ENCODE measurements at regions not wholly inside any gene's neighbourhood (a gene's known extent, or its start where the extent isn't known, plus 50 kb on each side); places are given as distances from the start of the nearest gene placed in this dataset.

DNA sequence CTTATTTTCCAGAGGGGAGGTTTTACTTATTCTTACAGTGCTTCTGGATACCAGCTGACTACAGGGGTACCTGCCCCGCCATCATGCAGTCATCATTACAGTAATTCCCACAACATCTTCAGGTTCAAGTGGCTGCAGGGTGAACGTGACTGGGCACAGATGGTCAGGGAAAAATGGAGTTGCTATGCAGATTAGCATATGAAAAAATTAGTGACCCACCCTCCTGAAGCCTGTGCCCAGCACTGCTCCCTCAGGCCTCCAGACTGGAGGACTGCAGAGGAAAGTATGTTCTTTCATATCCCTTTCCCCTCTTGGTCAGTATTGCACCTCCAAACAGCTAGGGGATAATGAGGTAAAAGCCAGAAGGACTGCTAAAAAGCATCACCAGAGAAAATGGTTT lies 937.9 kb downstream of the TUSC7 start:
- H3K27me3 ChIP-seq (ENCODE audit: control insufficient read depth in 5 of 5, insufficient read depth in 4 of 5, low read length in 5 of 5), result no peaks in the 10 kb centered on the region
- H3K4me1 ChIP-seq (ENCODE audit: control insufficient read depth in 5 of 5, insufficient read depth in 5 of 5, low read length in 5 of 5), result peaks cover 0 to 9% (median 0%) of the 10 kb centered on the region in 5 donors
- H3K4me3 ChIP-seq (ENCODE audit: low read depth in 1 of 5, low read length in 5 of 5), result no peak overlapping the region
- H3K9me3 ChIP-seq (ENCODE audit: control insufficient read depth in 5 of 5, low read length in 5 of 5), result peaks cover 0 to 3% (median 0%) of the 10 kb centered on the region in 5 donors
- H3K36me3 ChIP-seq (ENCODE audit: control insufficient read depth in 5 of 5, insufficient read depth in 5 of 5, low read length in 5 of 5), result no peaks in the 10 kb centered on the region
- H3K27ac ChIP-seq (ENCODE audit: low read depth, low read length), result no peak overlapping the region
- H3K9ac ChIP-seq (ENCODE audit: low read length in 5 of 5), result no peak overlapping the region

DNA sequence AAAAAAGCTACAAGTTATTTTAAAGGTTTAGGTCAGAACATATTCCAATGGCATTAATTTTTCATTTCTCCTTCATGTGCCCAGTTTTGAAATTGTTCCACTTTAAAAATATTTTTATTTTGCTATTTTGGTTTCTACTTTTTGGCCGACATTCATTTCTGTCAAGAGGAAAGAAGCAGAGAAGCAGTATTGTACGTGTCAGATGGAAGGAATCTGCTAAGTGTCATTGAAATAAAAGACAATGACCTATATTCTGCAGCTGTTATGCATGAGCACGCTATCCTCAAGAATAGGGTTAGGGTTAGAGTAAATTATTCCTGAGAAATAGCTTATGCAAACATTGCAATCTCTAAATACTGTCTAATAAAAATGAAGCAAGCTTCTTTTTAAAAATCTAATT lies 941.7 kb downstream of the TUSC7 start:
- no peak overlapping the region for H3K9ac ChIP-seq (ENCODE audit: low read length in 5 of 5)
- no peaks in the 10 kb centered on the region for H3K9me3 ChIP-seq (ENCODE audit: control insufficient read depth in 5 of 5, low read length in 5 of 5)
- H3K27me3 ChIP-seq (ENCODE audit: control insufficient read depth in 5 of 5, insufficient read depth in 4 of 5, low read length in 5 of 5), result no peaks in the 10 kb centered on the region
- no peak overlapping the region for H3K4me3 ChIP-seq (ENCODE audit: low read depth in 1 of 5, low read length in 5 of 5)
- no peak overlapping the region for H3K27ac ChIP-seq (ENCODE audit: low read depth, low read length)
- no peaks in the 10 kb centered on the region for H3K36me3 ChIP-seq (ENCODE audit: control insufficient read depth in 5 of 5, insufficient read depth in 5 of 5, low read length in 5 of 5)
- peaks cover 0 to 9% (median 0%) of the 10 kb centered on the region in 5 donors for H3K4me1 ChIP-seq (ENCODE audit: control insufficient read depth in 5 of 5, insufficient read depth in 5 of 5, low read length in 5 of 5)

DNA sequence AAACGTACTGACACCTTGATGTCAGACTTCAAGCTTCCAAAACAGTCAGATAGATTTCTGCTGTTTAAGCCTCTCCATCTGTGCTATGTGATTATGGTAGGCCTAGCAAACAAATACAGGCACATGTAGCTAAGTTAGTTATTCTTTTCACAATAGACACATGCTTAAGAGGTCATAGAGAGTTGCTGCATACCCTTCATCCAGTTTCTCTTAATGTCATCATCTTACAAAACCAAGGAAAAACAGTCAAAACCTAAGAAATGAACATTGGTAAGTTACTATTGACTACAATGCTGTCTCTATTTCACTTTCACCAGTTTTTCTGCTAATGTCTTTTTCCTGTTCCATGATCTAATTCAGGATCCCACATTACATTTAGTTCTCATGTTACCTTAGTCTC lies 946.8 kb downstream of the TUSC7 start:
- H3K9me3 ChIP-seq (ENCODE audit: control insufficient read depth in 5 of 5, low read length in 5 of 5), result no peaks in the 10 kb centered on the region
- no peak overlapping the region for H3K4me3 ChIP-seq (ENCODE audit: low read depth in 1 of 5, low read length in 5 of 5)
- H3K27me3 ChIP-seq (ENCODE audit: control insufficient read depth in 5 of 5, insufficient read depth in 4 of 5, low read length in 5 of 5), result no peaks in the 10 kb centered on the region
- H3K4me1 ChIP-seq (ENCODE audit: control insufficient read depth in 5 of 5, insufficient read depth in 5 of 5, low read length in 5 of 5), result peaks cover 0 to under 1% (median 0%) of the 10 kb centered on the region in 5 donors
- H3K9ac ChIP-seq (ENCODE audit: low read length in 5 of 5), result no peak overlapping the region
- H3K36me3 ChIP-seq (ENCODE audit: control insufficient read depth in 5 of 5, insufficient read depth in 5 of 5, low read length in 5 of 5), result no peaks in the 10 kb centered on the region
- H3K27ac ChIP-seq (ENCODE audit: low read depth, low read length), result no peak overlapping the region

DNA sequence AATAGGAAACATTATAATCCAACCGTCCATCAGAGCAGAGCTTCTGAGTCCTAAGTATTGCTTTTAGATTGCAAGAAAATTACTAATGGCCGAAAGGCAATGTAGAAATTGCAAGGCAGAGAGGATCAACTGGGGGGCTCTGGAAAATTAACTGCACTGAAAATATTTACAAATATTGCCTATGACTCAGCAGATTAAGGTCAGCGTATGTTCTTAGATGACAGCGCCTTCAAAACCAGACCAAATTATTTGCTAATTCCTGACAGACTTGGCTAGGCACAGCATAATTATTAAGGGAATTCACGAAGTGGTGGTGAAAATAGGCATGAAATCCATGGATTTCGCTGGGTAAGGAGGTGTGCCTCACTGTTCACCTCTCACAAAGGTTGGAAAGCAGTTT lies 947.7 kb downstream of the TUSC7 start:
- no peak overlapping the region for H3K9ac ChIP-seq (ENCODE audit: low read length in 5 of 5)
- H3K4me1 ChIP-seq (ENCODE audit: control insufficient read depth in 5 of 5, insufficient read depth in 5 of 5, low read length in 5 of 5), result no peaks in the 10 kb centered on the region
- no peaks in the 10 kb centered on the region for H3K27me3 ChIP-seq (ENCODE audit: control insufficient read depth in 5 of 5, insufficient read depth in 4 of 5, low read length in 5 of 5)
- no peaks in the 10 kb centered on the region for H3K9me3 ChIP-seq (ENCODE audit: control insufficient read depth in 5 of 5, low read length in 5 of 5)
- H3K4me3 ChIP-seq (ENCODE audit: low read depth in 1 of 5, low read length in 5 of 5), result no peak overlapping the region
- no peaks in the 10 kb centered on the region for H3K36me3 ChIP-seq (ENCODE audit: control insufficient read depth in 5 of 5, insufficient read depth in 5 of 5, low read length in 5 of 5)
- H3K27ac ChIP-seq (ENCODE audit: low read depth, low read length), result no peak overlapping the region

DNA sequence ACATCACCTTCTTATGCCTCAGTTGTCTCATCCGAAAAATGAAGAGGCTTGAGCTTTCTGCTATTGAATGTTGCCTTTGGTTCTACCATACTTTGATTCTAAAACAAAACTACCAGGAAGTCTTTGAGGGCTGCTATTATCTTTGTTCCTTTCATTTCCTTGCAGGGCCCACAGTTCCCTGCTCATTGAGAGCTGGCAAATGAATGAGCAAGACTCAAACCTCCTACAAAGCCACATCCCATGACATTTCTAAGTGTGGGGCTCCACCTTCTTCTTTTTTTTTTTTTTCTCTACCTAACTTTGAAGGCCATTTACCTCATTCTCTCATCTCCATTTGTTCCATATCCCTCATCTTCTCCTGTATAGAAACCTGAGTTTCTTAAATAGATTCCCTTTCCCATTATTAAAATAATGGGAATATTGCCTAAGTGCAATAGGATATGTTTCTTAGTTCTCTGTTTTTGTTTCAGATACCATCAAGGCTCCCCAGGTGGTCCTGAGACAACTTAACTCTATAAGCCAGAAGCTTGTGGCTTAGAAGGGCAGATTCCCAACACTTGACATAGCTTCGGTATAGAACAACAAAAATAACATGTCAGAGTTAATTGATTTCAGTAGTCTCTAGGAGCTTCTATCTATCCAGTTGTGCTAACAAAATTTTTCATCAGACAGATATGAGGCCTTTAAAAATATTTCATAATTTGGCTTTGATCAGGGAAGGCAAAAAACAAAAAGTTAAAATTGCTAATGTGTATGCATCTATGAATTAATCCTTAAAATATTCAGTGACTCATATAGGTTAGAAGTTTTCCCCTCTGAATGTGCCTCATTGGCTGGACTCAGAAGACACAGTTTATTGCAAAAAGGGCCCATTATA lies 951.6 kb downstream of the TUSC7 start:
- Histone ChIP-seq H3K9me3 (ENCODE audit: control insufficient read depth in 5 of 5, low read length in 5 of 5) (no peaks in the 10 kb centered on the region), H3K4me1 (ENCODE audit: control insufficient read depth in 5 of 5, insufficient read depth in 5 of 5, low read length in 5 of 5) (no peaks in the 10 kb centered on the region), H3K9ac (ENCODE audit: low read length in 5 of 5) (no peak overlapping the region), H3K36me3 (ENCODE audit: control insufficient read depth in 5 of 5, insufficient read depth in 5 of 5, low read length in 5 of 5) (no peaks in the 10 kb centered on the region), H3K27me3 (ENCODE audit: control insufficient read depth in 5 of 5, insufficient read depth in 4 of 5, low read length in 5 of 5) (no peaks in the 10 kb centered on the region), H3K27ac (ENCODE audit: low read depth, low read length) (no peak overlapping the region), H3K4me3 (ENCODE audit: low read depth in 1 of 5, low read length in 5 of 5) (no peak overlapping the region)

DNA sequence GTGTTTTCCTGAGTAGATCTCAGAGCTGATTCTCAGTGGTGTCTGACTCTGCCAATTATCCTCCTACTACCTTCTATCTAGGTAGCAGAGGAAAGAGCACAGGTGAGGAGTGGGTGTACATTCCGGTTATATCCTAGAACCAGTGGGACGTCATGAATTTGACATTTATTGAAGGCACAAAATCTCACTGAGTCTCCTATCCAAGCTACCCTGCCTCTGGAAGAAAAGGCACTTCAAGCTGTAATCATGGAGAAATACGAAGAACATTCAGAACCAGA lies 952.2 kb downstream of the TUSC7 start:
- Histone ChIP-seq H3K4me3 (ENCODE audit: low read depth in 1 of 5, low read length in 5 of 5) (no peak overlapping the region), H3K27me3 (ENCODE audit: control insufficient read depth in 5 of 5, insufficient read depth in 4 of 5, low read length in 5 of 5) (no peaks in the 10 kb centered on the region), H3K9ac (ENCODE audit: low read length in 5 of 5) (no peak overlapping the region), H3K9me3 (ENCODE audit: control insufficient read depth in 5 of 5, low read length in 5 of 5) (no peaks in the 10 kb centered on the region), H3K36me3 (ENCODE audit: control insufficient read depth in 5 of 5, insufficient read depth in 5 of 5, low read length in 5 of 5) (no peaks in the 10 kb centered on the region), H3K27ac (ENCODE audit: low read depth, low read length) (no peak overlapping the region), H3K4me1 (ENCODE audit: control insufficient read depth in 5 of 5, insufficient read depth in 5 of 5, low read length in 5 of 5) (no peaks in the 10 kb centered on the region)

DNA sequence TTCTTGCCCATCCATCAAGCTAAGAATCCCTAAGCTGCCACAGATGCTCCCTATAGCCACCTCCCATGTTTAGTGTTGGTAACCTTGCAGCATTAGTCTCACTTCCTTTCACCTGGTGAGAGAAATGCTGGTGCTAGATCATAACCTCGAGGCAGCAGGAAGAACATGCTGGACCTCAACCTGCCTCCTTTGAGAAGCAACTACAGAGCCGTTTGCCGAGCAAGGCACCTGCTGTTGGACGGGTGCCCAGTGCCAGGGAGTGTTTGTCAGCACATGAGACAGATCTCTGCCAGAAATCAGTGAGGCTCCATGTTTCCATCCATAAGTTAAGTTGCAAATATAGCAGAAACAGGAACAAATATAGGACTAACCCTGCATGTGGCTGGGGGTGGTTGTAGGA lies 955.7 kb downstream of the TUSC7 start:
- H3K27me3 ChIP-seq (ENCODE audit: control insufficient read depth in 5 of 5, insufficient read depth in 4 of 5, low read length in 5 of 5), result peaks cover 0 to 4% (median 0%) of the 10 kb centered on the region in 5 donors
- no peak overlapping the region for H3K4me3 ChIP-seq (ENCODE audit: low read depth in 1 of 5, low read length in 5 of 5)
- H3K9me3 ChIP-seq (ENCODE audit: control insufficient read depth in 5 of 5, low read length in 5 of 5), result no peaks in the 10 kb centered on the region
- no peak overlapping the region for H3K27ac ChIP-seq (ENCODE audit: low read depth, low read length)
- H3K9ac ChIP-seq (ENCODE audit: low read length in 5 of 5), result no peak overlapping the region
- no peaks in the 10 kb centered on the region for H3K36me3 ChIP-seq (ENCODE audit: control insufficient read depth in 5 of 5, insufficient read depth in 5 of 5, low read length in 5 of 5)
- H3K4me1 ChIP-seq (ENCODE audit: control insufficient read depth in 5 of 5, insufficient read depth in 5 of 5, low read length in 5 of 5), result no peaks in the 10 kb centered on the region

DNA sequence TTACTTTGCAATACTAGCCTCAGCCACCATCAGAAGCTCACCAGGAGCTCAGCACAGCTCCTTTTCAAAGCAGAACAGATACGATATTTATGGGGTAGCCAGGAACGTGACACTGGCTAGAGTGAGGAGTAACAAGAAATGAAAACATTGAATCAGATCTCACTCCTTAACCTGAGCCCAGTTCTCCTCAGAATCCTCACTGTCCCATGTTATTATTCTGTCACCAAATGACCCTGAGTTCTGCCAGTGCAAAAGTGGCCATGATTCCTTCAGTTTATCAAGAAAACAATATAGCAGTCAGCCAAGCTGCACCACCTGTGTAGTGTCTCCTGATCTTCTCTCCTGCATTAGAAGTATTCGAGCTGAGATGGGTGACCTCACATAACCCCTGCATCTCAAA lies 956.7 kb downstream of the TUSC7 start:
- peaks cover 0 to 4% (median 0%) of the 10 kb centered on the region in 5 donors for H3K27me3 ChIP-seq (ENCODE audit: control insufficient read depth in 5 of 5, insufficient read depth in 4 of 5, low read length in 5 of 5)
- no peak overlapping the region for H3K4me3 ChIP-seq (ENCODE audit: low read depth in 1 of 5, low read length in 5 of 5)
- no peaks in the 10 kb centered on the region for H3K4me1 ChIP-seq (ENCODE audit: control insufficient read depth in 5 of 5, insufficient read depth in 5 of 5, low read length in 5 of 5)
- H3K9me3 ChIP-seq (ENCODE audit: control insufficient read depth in 5 of 5, low read length in 5 of 5), result no peaks in the 10 kb centered on the region
- H3K27ac ChIP-seq (ENCODE audit: low read depth, low read length), result no peak overlapping the region
- no peaks in the 10 kb centered on the region for H3K36me3 ChIP-seq (ENCODE audit: control insufficient read depth in 5 of 5, insufficient read depth in 5 of 5, low read length in 5 of 5)
- no peak overlapping the region for H3K9ac ChIP-seq (ENCODE audit: low read length in 5 of 5)

DNA sequence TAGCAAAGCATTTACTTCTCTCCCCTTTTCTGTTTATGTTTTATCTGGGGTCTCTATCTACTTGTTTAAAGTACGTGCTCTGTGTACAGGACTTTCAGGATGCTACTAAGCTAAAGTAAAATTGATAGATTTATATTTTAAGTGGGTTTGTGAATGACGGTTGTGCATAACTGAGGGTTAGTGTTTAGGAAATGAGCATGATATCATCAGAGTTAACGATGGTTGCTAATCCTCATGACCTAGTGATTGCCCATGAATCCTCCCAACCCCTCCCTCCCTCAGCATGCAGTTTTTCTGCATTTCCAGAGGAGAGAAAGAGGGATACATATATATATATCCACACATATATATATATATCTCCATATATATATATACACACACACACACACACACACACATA lies 957.2 kb downstream of the TUSC7 start:
- H3K9me3 ChIP-seq (ENCODE audit: control insufficient read depth in 5 of 5, low read length in 5 of 5), result no peaks in the 10 kb centered on the region
- no peaks in the 10 kb centered on the region for H3K36me3 ChIP-seq (ENCODE audit: control insufficient read depth in 5 of 5, insufficient read depth in 5 of 5, low read length in 5 of 5)
- no peak overlapping the region for H3K4me3 ChIP-seq (ENCODE audit: low read depth in 1 of 5, low read length in 5 of 5)
- no peak overlapping the region for H3K9ac ChIP-seq (ENCODE audit: low read length in 5 of 5)
- H3K27me3 ChIP-seq (ENCODE audit: control insufficient read depth in 5 of 5, insufficient read depth in 4 of 5, low read length in 5 of 5), result peaks cover 0 to 4% (median 0%) of the 10 kb centered on the region in 5 donors
- no peak overlapping the region for H3K27ac ChIP-seq (ENCODE audit: low read depth, low read length)
- H3K4me1 ChIP-seq (ENCODE audit: control insufficient read depth in 5 of 5, insufficient read depth in 5 of 5, low read length in 5 of 5), result no peaks in the 10 kb centered on the region

DNA sequence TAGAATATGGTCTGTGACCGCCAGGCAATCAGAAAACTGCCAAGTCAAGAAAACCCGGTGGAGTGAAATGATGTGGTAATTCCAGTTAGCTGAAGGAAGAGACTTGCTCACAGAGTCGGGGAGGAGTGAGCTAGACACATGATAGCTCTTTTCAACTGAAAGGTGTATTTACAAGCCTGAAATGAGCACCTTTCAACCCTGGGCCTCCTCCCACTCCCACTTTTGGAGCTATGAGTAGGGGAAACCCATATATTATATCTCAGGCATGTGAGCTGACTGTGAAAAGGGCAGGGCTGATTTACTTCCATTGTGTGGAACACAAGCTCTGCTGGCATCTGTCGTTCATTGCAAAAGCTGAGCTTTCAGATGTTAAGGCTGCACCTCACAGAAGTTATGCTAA lies 960.2 kb downstream of the TUSC7 start:
- Histone ChIP-seq H3K9ac (ENCODE audit: low read length in 5 of 5) (no peak overlapping the region), H3K4me1 (ENCODE audit: control insufficient read depth in 5 of 5, insufficient read depth in 5 of 5, low read length in 5 of 5) (no peaks in the 10 kb centered on the region), H3K9me3 (ENCODE audit: control insufficient read depth in 5 of 5, low read length in 5 of 5) (no peaks in the 10 kb centered on the region), H3K27me3 (ENCODE audit: control insufficient read depth in 5 of 5, insufficient read depth in 4 of 5, low read length in 5 of 5) (peaks cover 0 to 4% (median 0%) of the 10 kb centered on the region in 5 donors), H3K27ac (ENCODE audit: low read depth, low read length) (no peak overlapping the region), H3K4me3 (ENCODE audit: low read depth in 1 of 5, low read length in 5 of 5) (no peak overlapping the region), H3K36me3 (ENCODE audit: control insufficient read depth in 5 of 5, insufficient read depth in 5 of 5, low read length in 5 of 5) (no peaks in the 10 kb centered on the region)

All from subcutaneous abdominal adipose tissue (tissue), 5 donors.